Heart right ventricle (tissue), 16 donors: ENCODE measurements at regions not wholly inside any gene's neighbourhood (a gene's known extent, or its start where the extent isn't known, plus 50 kb on each side); places are given as distances from the start of the nearest gene placed in this dataset.

Source experiments
- ATAC-seq, 8 donors: fragments of 200-7000 bp; cut with Tn5 transposase; one replicate each; pipeline ENCODE4 v1.9.1; 2020; ENCODE audit warnings: mild to moderate bottlenecking in 8 of 8, moderate library complexity in 8 of 8, moderate number of reproducible peaks in 1 of 8
- DNase-seq, 2 donors: peaks; one replicate each; pipeline ENCODE4 v3.0.0-alpha.2; 2020
- H3K27ac ChIP-seq, 10 donors: fragments of 200-600 bp; sonication (generic) in 2 of 10; one replicate each; pipeline versions ENCODE4 v1.5.0 to v1.8.0; 2020 to 2022; ENCODE audit warnings: mild to moderate bottlenecking in 3 of 10
- H3K27me3 ChIP-seq, 7 donors: fragments of 200-600 bp; one replicate each; pipeline ENCODE4 v1.8.0; 2021 to 2022; ENCODE audit warnings: mild to moderate bottlenecking in 2 of 7
- H3K36me3 ChIP-seq, 9 donors: fragments of 200-600 bp; sonication (generic) in 1 of 9; one replicate each; pipeline versions ENCODE4 v1.5.0 to v1.8.0; 2020 to 2022; ENCODE audit warnings: mild to moderate bottlenecking in 2 of 9
- H3K4me1 ChIP-seq, 9 donors: fragments of 200-600 bp; sonication (generic) in 1 of 9; one replicate each; pipeline versions ENCODE4 v1.5.0 to v1.8.0; 2020 to 2022; ENCODE audit warnings: mild to moderate bottlenecking in 4 of 9
- H3K4me3 ChIP-seq, 10 donors: fragments of 200-600 bp; sonication (generic) in 2 of 10; one replicate each; pipeline versions ENCODE4 v1.5.0 to v1.8.0; 2020 to 2022; ENCODE audit warnings: mild to moderate bottlenecking in 7 of 10, moderate library complexity in 2 of 10
- H3K9me3 ChIP-seq, 11 donors: fragments of 200-600 bp in 10 of 11; sonication (generic) in 2 of 11; one replicate each; pipeline versions ENCODE4 v1.5.0 to v1.8.0; 2013 to 2022; ENCODE audit warnings: mild to moderate bottlenecking in 2 of 11, control low read depth in 1 of 11, moderate library complexity in 1 of 11
- WGBS, 2 donors: extraction: QIAGEN DNeasy Blood & Tissue Kit; methylation state at CpG; one replicate each; pipeline ENCODE4 v1.1.7; 2013; ENCODE audit warnings: inconsistent platforms in 1 of 2; 5-methylcytosine and 5-hydroxymethylcytosine counted together
- intact Hi-C, 10 donors: fragments of 100-400 bp; cut with DNase I; formaldehyde crosslinking; loops; one replicate each; pipeline versions ENCODE4 v1.11.1 to v1.14.2; 2022
- TF ChIP-seq, protein P1 (sequence below), 9 donors: fragments of 200-600 bp; sonication (generic) in 2 of 9; IDR thresholded peaks; one replicate each; pipeline versions ENCODE4 v1.5.0 to v1.8.0; 2021 to 2022; ENCODE audit warnings: antibody characterized with exemption in 9 of 9, mild to moderate bottlenecking in 5 of 9, moderate library complexity in 1 of 9
- donor health status: Arrhythmogenic right ventricular cardiomyopathy.
- donor health status: ischemic (EF 13 %, LVEDD 7.1; RV severe dilation, severe dysfunction).
- donor health status: healthy with polysubstance abuse.
- donor health status: DM: no; HTN: yes; CAD: no.
- donor health status: DM: no; HTN: no; CAD: no.
- donor health status: ischemic (EF 25% LVEDD 6.9; RV normal size, moderate dysfunction).
- donor health status: ischemic (EF 25% LVEDD 5.7; RV mildly dilated, moderate dysfunction).
- donor health status: healthy.
- donor health status: DM: yes; HTN: yes; CAD: no.
- donor health status: Ischemic cardiomyopathy.
- donor health status: ischemic (EF 35%, LVEDD 5.7; RV mildly dilated, moderate dysfunction).
- donor health status: nonischemic (EF 11% LVEDD 7.7; RV severe dilation, severe dysfunction).
- donor health status: DM: yes; HTN: yes; CAD: no.
- donor health status: PGD.
- donor health status: ischemic (EF 29% LVEDD 5.4; RV normal size, mild dysfunction).
- donor health status: nonischemic (EF 23%, LVEDD 6.1; RV moderate dilation, normal function).

DNA sequence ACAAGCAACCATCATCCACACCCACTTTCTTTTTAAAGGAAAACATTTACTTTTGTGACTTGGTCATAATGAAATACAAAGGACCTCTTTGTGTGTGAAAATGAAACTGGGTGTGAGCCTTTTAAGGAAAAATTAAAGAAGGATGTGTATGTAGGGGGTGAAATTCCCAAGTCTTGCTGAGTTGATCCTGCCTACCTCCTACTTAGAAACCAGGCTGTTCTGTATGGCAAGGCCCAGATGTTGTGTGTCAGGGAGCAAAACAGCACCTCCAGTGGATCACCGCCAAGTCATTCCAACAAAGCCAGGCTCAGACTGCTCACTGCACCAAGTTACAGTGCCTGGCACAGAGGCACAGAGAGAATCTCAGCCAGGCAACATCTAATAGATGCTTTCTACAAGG is 198.5 kb upstream of the FBN2 start:
- WGBS, 2 donors, result 85 to 86% methylated on average over 1 of the region's 1 CpG
- Histone ChIP-seq H3K9me3 (no peaks in the 10 kb centered on the region), H3K4me3 (no peak overlapping the region), H3K27me3 (no peaks in the 10 kb centered on the region), H3K4me1 (no peaks in the 10 kb centered on the region), H3K36me3 (no peaks in the 10 kb centered on the region), H3K27ac (peak overlapping the region in 2 of 10 donors; percentile 29 to 34)
- TF ChIP-seq, protein P1, sequence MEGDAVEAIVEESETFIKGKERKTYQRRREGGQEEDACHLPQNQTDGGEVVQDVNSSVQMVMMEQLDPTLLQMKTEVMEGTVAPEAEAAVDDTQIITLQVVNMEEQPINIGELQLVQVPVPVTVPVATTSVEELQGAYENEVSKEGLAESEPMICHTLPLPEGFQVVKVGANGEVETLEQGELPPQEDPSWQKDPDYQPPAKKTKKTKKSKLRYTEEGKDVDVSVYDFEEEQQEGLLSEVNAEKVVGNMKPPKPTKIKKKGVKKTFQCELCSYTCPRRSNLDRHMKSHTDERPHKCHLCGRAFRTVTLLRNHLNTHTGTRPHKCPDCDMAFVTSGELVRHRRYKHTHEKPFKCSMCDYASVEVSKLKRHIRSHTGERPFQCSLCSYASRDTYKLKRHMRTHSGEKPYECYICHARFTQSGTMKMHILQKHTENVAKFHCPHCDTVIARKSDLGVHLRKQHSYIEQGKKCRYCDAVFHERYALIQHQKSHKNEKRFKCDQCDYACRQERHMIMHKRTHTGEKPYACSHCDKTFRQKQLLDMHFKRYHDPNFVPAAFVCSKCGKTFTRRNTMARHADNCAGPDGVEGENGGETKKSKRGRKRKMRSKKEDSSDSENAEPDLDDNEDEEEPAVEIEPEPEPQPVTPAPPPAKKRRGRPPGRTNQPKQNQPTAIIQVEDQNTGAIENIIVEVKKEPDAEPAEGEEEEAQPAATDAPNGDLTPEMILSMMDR (IDR thresholded peaks at IDR 0.05), result no peak
- intact Hi-C loops, result no loop called here
- ATAC-seq (peak in 4 of 8 donors; percentile 39 to 70 (median 62)), DNase-seq (no peak)

DNA sequence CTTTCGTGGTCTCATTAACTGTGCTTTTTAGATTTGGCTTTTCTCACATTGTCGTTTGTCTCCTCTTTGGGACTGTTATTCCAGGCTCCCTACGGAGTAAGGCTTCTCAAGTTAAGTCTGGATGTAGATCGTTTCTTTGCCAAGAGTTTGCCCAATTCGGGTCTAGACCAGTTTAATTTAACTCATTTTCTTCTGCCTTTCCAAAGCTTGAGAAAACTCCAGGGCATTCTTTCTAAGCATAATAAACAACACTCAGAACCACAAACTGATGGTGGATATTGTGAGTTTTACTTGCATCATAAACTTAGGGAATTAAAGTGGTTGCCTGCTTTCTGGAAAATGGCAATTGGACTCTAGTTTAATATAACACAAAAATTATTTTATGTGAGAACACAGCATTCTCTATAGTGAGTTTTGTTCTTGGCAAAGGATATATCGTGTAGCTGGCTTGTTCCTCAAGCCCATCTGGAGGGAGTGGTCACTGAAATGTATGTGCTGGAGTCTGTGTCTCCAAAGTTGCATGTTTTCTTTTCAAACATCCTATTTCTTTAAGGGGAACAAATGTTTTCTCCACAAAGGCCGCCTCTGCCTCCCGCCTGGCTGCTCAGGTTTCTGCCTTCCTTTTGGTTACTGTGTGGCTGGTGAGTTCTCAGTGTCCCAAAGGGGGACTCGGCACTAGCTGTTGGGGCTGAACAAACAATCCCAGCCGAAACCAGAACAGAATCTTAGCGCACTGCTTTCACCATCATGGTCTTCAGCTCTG is 211.3 kb upstream of the FBN2 start:
- Histone ChIP-seq H3K4me3 (no peak overlapping the region), H3K36me3 (no peaks in the 10 kb centered on the region), H3K27ac (no peak overlapping the region), H3K27me3 (peaks cover 0 to 4% (median 0%) of the 10 kb centered on the region in 7 donors), H3K9me3 (no peaks in the 10 kb centered on the region), H3K4me1 (peaks cover 0 to 10% (median 0%) of the 10 kb centered on the region in 9 donors)
- ATAC-seq (peak in 1 of 8 donors; percentile 46), DNase-seq (no peak)
- 37 to 39% methylated on average over 11 of the region's 11 CpGs for WGBS, 2 donors
- intact Hi-C loops, result no loop called here
- TF ChIP-seq, protein P1 (IDR thresholded peaks at IDR 0.05), result no peak

DNA sequence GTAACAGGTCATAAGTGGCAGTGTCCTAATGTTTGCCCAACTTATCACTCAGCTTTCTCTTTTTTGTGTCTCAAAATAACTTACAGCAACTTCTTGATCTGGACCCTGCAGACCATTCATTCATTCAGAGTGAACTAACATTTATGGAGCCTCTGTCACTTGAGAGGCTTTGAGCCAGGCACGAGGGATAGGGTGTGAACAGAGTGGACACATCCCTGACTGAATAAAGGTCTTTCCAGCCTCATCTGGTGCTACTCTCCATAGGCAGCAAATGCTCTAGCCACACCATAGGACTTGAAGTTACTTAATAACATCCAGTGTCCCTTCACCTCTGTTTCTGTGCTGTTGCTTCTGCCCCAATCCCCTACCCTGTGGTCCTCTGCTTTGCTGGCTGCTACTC is 212.1 kb upstream of the FBN2 start:
- DNase-seq (no peak), ATAC-seq (no peak)
- Histone ChIP-seq H3K4me3 (no peak overlapping the region), H3K27ac (no peak overlapping the region), H3K27me3 (peaks cover 0 to 4% (median 0%) of the 10 kb centered on the region in 7 donors), H3K4me1 (peaks cover 0 to 10% (median 0%) of the 10 kb centered on the region in 9 donors), H3K36me3 (no peaks in the 10 kb centered on the region), H3K9me3 (no peaks in the 10 kb centered on the region)
- intact Hi-C loops, result no loop called here
- 52 to 56% methylated on average over 1 of the region's 1 CpG for WGBS, 2 donors
- TF ChIP-seq, protein P1 (IDR thresholded peaks at IDR 0.05), result no peak

DNA sequence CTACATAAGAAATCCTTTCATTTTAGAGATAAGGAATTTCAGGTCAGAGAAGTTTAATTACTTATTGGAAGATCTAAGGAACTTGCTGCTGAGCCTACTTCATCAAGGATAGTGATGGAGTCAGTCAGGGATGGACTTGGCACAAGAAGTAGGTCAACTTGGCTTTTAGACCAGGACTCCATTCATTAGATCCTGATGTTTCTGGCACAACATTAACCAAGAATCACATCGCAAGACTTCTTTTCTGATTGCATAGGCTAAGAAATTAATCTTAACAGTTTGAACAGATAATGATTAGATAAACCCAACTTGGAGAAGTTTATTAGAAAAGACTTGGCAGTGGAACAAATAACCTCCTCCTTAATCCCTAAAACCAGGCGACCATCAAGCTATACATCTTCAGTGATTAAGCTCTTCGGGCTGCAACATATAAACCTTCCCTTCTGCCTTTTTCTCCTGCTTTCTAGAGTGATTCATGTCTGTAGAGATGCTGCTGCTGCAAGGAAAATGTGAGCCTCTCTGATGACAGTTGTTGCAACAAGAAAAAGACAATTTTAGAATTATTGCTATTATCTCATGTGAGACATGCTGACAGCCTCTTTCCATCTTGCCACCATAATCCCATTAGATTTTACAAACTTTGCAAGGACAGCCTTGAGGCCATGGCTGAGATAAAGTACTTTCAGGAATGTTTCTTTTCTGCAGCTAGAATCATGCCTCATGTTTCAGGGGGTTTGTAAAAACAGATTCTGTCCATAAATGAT is 207.9 kb upstream of the SLC27A6 start:
- no peak overlapping the region for H3K27ac ChIP-seq
- H3K4me1 ChIP-seq, result no peaks in the 10 kb centered on the region
- no peak overlapping the region for H3K4me3 ChIP-seq
- TF ChIP-seq, protein P1 (IDR thresholded peaks at IDR 0.05), result no peak
- DNase-seq (no peak), ATAC-seq (no peak)
- WGBS, 2 donors, result 72 to 78% methylated on average over 3 of the region's 3 CpGs
- no peaks in the 10 kb centered on the region for H3K36me3 ChIP-seq
- intact Hi-C loops, result no loop called here
- H3K27me3 ChIP-seq, result no peaks in the 10 kb centered on the region
- H3K9me3 ChIP-seq, result peaks cover 0 to 11% (median 0%) of the 10 kb centered on the region in 11 donors
